Activated naive CD4-positive, alpha-beta T cell treated with anti-CD3 and anti-CD28 coated beads for 36 hours (primary cell): ENCODE measurements at regions not wholly inside any gene's neighbourhood (a gene's known extent, or its start where the extent isn't known, plus 50 kb on each side); places are given as distances from the start of the nearest gene placed in this dataset.
A peak's percentile ranks its signal among the peaks of the same experiment; 100 is the strongest.
"Not testable (repeated sequence)": the region's sequence is repeated elsewhere in the genome, so short reads cannot be mapped to it uniquely, and the experiment has no call there.

Experiments
- CTCF ChIA-PET: fragments of 350-600 bp; sonication (Branson Sonifier 250); formaldehyde crosslinking; loops from one replicate; lab custom pipeline; 2021; ENCODE audit warnings: antibody characterized with exemption; lab: Charles Lee
- DNase-seq: peaks from one replicate; pipeline ENCODE4 v3.0.0-alpha.2; 2020
- H3K27ac Mint-ChIP-seq: one replicate; pipeline ENCODE4 v1.8.0; 2021; ENCODE audit warnings: mild to moderate bottlenecking, mixed read lengths
- H3K27me3 Mint-ChIP-seq: one replicate; pipeline ENCODE4 v1.8.0; 2021; ENCODE audit warnings: low read depth, mixed read lengths
- H3K36me3 Mint-ChIP-seq: one replicate; pipeline ENCODE4 v1.8.0; 2021; ENCODE audit warnings: low read depth, mixed read lengths
- H3K4me1 Mint-ChIP-seq: one replicate; pipeline ENCODE4 v1.8.0; 2021; ENCODE audit warnings: low read depth, mixed read lengths
- H3K4me3 Mint-ChIP-seq: one replicate; pipeline ENCODE4 v1.8.0; 2021; ENCODE audit warnings: mild to moderate bottlenecking, moderate library complexity, mixed read lengths
- H3K9me3 Mint-ChIP-seq: one replicate; pipeline ENCODE4 v1.8.0; 2021; ENCODE audit warnings: mixed read lengths
- intact Hi-C: fragments of 100-400 bp; cut with micrococcal nuclease; formaldehyde crosslinking; loops from one replicate; pipeline ENCODE4 v1.15.1; 2023

DNA sequence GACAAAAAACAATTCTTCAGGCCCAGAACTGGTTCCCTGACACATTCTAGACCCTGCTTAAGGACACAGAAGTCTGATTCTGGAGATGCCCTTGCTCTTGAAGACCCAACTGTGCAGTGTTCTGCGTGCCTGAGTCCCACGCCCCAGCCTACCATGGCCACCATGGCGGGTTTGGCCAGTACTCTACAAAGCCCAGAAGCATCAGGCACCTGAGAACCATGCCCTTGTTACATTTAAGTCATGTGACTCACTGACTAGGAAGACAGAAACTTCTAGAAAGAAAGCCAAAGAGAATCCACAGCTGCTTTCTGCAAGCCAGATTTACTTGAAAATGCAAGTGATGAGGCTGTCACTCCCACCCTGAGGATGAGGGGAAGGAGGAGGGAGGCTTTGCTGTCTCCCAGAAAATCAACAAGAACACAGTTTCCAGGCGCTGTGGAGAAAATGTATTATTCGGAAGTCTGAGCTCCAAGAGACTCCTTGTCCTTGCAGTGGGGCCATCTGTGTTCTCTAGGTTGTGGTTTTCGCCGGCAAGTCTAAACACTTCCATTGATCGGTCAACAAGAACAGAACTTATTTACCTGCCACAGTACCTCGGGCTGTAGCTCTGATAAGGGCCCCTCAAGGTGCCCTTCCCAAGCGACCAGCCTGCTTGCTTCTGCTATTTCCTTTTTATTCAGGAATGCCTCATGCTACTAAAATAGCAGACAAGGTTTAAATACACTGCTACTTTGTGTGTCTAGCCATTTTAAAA lies 81.3 kb upstream of the DMRT1 start:
- Mint-ChIP-seq H3K4me1 (peaks cover 3% of the 10 kb centered on the region), H3K9me3 (no peaks in the 10 kb centered on the region), H3K27me3 (no peaks in the 10 kb centered on the region), H3K27ac (no peak overlapping the region), H3K4me3 (no peak overlapping the region), H3K36me3 (no peaks in the 10 kb centered on the region)
- CTCF ChIA-PET: interaction anchor here (1.1 kb wide), 1 partner anchor 147 kb away, joined by 4 read pairs; no protein-coding TSS in a partner anchor
- intact Hi-C loops: loop anchor here (5.0 to 10.0 kb wide), 2 partner anchors 65 to 373 kb away; no protein-coding TSS in a partner anchor
- no peak for DNase-seq

DNA sequence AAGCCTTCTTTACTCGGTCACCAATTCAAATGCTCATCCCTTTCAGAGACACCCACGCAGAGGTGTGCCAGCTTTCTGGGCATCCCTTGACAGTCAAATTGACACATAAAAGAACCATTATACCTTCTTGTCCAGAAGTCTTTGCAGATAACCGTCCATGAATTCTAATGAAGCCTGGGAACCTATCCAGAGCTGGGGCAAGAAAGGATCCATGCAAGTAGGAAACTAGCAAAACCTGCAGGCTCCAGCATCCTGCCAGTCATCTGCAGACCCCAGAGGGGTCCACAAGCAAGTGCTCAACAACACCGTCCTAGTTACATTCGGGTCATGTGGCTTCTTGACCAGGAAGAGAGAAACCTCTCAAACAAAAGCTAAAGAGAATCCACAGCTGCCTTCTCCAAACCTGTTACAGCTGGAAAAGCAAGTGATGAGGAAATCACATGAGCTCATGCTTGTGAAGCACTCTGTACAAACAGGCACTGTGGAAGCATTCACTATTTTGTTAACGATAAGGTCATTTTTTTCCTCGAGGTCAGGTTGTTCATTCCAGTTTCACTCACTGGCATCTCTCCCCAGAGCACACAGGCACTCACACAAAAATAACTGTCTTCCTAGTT lies 80.2 kb upstream of the DMRT1 start:
- H3K4me1 Mint-ChIP-seq: no peaks in the 10 kb centered on the region
- no peak overlapping the region for H3K27ac Mint-ChIP-seq
- H3K9me3 Mint-ChIP-seq: no peaks in the 10 kb centered on the region
- H3K36me3 Mint-ChIP-seq: no peaks in the 10 kb centered on the region
- H3K27me3 Mint-ChIP-seq: no peaks in the 10 kb centered on the region
- H3K4me3 Mint-ChIP-seq: no peak overlapping the region
- intact Hi-C loops: loop anchor here (5.0 kb wide), 1 partner anchor 374 kb away; no protein-coding TSS in a partner anchor
- CTCF ChIA-PET: interaction anchor here (0.6 to 1.1 kb wide), 2 partner anchors 148 to 241 kb away, joined by 4 read pairs; no protein-coding TSS in a partner anchor
- no peak for DNase-seq

DNA sequence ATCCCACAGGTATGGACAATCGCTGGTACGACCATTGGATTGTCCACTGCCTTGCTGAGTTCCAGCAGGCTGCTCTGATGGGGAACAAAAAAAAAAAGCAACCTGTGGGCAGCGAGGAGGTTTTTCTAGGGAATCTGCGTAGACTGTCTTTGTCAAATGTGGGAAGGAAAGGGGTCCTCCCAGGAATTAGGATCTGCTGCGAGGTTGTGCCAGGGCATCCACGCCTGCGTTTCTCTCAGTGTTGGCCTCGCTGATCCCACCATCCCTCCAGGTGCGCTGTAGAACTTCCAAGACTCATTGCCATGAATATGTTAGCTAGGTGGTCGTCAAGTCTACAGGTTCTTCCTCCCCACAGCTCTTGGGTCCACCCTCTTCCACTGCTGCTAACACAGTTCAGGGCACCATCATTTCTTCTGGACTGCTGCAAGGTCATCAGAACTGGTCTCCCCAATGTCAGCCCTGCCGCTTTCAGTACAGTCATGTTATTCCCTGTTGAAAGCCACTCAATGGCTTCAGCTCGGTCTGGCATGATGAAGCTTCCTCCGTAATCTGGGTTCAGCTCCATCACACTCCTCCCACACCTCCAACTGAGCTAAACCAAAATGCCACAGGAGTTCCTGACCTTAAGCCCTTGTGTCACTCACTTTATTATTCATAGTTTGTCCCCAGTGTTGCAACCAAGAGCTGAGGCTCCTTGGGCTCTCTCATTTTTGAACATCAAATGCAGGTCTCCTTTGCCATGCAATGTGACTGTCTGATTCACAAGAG lies 79.5 kb upstream of the DMRT1 start:
- CTCF ChIA-PET: interaction anchor here (0.5 to 3.6 kb wide), 6 partner anchors 54 to 291 kb away, joined by 3 to 28 read pairs (median 4); no protein-coding TSS in a partner anchor
- H3K27ac Mint-ChIP-seq: no peak overlapping the region
- no peaks in the 10 kb centered on the region for H3K9me3 Mint-ChIP-seq
- intact Hi-C loops: loop anchor here (5.0 kb wide), 1 partner anchor 375 kb away; no protein-coding TSS in a partner anchor
- DNase-seq: no peak
- no peaks in the 10 kb centered on the region for H3K36me3 Mint-ChIP-seq
- no peaks in the 10 kb centered on the region for H3K4me1 Mint-ChIP-seq
- no peak overlapping the region for H3K4me3 Mint-ChIP-seq
- no peaks in the 10 kb centered on the region for H3K27me3 Mint-ChIP-seq

DNA sequence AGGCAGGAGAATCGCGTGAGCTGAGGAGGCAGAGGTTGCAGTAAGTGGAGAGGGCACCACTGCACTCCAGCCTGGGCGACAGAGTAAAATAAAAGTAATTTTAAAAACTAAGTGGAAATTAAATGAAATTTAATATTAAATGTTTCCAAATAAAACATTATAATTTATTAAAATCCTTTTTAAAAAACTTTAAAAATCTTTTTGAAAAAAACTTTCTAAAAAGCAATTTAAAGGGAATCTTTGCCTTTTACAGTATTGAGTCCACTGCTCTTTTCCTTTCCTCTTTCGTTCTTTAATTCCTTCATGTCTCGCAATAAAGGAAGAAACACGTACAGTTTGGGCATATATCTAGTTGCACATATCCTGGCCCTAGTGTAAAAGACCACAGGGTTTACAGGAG lies 77.8 kb upstream of the DMRT1 start:
- CTCF ChIA-PET: interaction anchor here (0.6 to 3.6 kb wide), 4 partner anchors 9 to 293 kb away, joined by 4 to 28 read pairs (median 6); no protein-coding TSS in a partner anchor
- no peaks in the 10 kb centered on the region for H3K4me1 Mint-ChIP-seq

DNA sequence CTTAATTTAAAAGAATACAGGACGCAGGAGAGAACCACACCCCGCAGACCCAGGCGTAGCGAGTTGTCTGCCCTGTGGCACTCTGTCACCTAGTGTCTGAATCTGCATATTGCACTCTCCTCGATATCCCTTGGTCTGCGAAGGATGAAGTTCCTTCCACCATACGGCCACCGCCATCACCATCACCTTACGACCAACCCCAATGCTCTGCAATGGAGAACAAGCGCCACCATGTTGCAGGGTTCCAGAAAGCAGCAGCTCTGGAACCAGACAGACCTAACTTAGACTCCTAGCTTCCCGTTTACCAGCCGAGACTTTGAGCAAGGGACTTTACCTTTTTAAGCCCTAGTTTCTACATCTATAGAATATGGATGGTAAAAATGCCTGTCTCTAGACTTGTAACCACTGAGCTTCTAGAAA lies 77.4 kb upstream of the DMRT1 start:
- peak; percentile 62 for DNase-seq
- H3K27me3 Mint-ChIP-seq: no peaks in the 10 kb centered on the region
- no peak overlapping the region for H3K4me3 Mint-ChIP-seq

More for the DNA sequence above, 77.8 kb upstream of the DMRT1 start:
- no peak for DNase-seq
- H3K36me3 Mint-ChIP-seq: no peaks in the 10 kb centered on the region
- H3K9me3 Mint-ChIP-seq: no peaks in the 10 kb centered on the region
- intact Hi-C loops: loop anchor here (1.0 to 5.0 kb wide), 3 partner anchors 150 to 376 kb away; no protein-coding TSS in a partner anchor
- no peak overlapping the region for H3K27ac Mint-ChIP-seq
- no peak overlapping the region for H3K4me3 Mint-ChIP-seq
- no peaks in the 10 kb centered on the region for H3K27me3 Mint-ChIP-seq

DNA sequence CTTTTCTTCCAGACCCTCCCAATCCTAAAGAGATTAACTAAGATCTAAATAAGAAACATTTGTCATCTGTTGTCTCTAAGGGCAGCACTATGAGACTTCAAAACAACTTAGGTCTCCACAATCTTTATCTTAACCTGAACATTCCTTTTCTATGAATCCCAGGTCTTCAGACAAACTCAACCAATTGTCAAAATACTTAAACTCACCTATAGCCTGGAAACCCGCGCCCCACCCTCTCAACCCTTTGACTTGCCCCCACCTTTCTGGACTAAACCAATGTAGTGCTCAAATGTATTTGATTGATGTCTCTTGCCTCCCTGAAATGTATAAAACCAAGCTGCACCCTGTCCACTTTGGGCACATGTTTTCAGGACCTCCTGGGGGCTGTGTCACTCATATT lies 76.5 kb upstream of the DMRT1 start:
- Mint-ChIP-seq H3K27me3 (peaks cover 5% of the 10 kb centered on the region), H3K9me3 (peaks cover 4% of the 10 kb centered on the region), H3K36me3 (no peaks in the 10 kb centered on the region), H3K4me1 (no peaks in the 10 kb centered on the region), H3K27ac (no peak overlapping the region), H3K4me3 (no peak overlapping the region)
- intact Hi-C loops: loop anchor here (1.0 to 5.0 kb wide), 3 partner anchors 152 to 378 kb away; no protein-coding TSS in a partner anchor
- CTCF ChIA-PET: interaction anchor here (0.9 to 3.6 kb wide), 3 partner anchors 10 to 151 kb away, joined by 5 to 28 read pairs (median 8); no protein-coding TSS in a partner anchor
- DNase-seq: no peak

More for the DNA sequence above, 77.4 kb upstream of the DMRT1 start:
- no peak overlapping the region for H3K27ac Mint-ChIP-seq
- no peaks in the 10 kb centered on the region for H3K4me1 Mint-ChIP-seq
- H3K36me3 Mint-ChIP-seq: no peaks in the 10 kb centered on the region
- no peaks in the 10 kb centered on the region for H3K9me3 Mint-ChIP-seq
- intact Hi-C loops: loop anchor here (1.0 to 5.0 kb wide), 3 partner anchors 151 to 377 kb away; no protein-coding TSS in a partner anchor
- CTCF ChIA-PET: interaction anchor here (0.6 to 3.6 kb wide), 4 partner anchors 9 to 151 kb away, joined by 3 to 28 read pairs (median 6); no protein-coding TSS in a partner anchor

DNA sequence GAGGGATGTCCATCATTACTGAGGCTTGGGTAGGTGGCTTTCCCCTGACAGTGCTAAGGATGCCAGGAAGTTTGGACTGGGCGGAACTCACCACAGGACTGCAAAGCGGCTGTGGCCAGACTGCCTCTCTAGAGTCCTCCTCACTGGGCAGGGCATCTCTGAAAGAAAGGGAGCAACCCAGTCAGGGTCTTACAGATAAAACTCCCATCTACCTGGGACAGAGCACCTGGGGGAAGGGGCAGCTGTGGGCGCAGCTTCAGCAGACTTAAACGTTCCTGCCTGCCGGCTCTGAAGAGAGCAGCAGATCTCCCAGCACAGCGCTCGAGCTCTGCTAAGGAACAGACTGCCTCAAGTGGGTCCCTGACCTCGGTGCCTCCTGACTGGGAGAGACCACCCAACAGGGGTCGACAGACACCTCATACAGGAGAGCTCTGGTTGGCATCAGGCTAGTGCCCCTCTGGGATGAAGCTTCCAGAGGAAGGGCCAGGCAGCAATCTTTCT lies 74.4 kb upstream of the DMRT1 start:
- H3K27ac Mint-ChIP-seq, H3K9me3 Mint-ChIP-seq, DNase-seq, H3K4me3 Mint-ChIP-seq, H3K36me3 Mint-ChIP-seq, intact Hi-C loops, H3K4me1 Mint-ChIP-seq: not testable (repeated sequence)
- CTCF ChIA-PET: interaction anchor here (0.6 to 0.9 kb wide), 3 partner anchors 68 to 154 kb away, joined by 3 to 5 read pairs (median 4); no protein-coding TSS in a partner anchor
- H3K27me3 Mint-ChIP-seq: peaks cover 16% of the 10 kb centered on the region

DNA sequence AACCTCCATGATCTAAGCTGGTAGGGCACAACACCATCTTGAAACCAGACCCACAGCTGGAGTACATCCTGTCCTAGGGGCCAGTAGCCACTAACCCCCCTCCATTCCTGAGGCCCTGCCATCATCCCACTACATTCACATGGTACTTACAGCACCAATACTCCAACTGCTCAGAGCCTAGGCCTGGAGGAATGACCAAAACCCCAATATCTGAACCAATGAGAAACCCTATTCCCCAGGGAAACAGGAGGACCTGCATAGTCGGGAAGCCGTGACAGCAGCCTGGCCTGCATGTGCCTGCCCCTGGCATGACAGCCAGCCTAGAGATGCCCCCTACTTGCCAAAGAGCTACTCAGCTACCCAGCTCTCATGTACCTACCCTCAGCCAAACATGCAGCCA lies 65.4 kb upstream of the DMRT1 start:
- CTCF ChIA-PET: interaction anchor here (0.6 kb wide), 1 partner anchor 10 kb away, joined by 3 read pairs; no protein-coding TSS in a partner anchor
- Mint-ChIP-seq H3K27me3 (peaks cover 8% of the 10 kb centered on the region), H3K4me3 (no peak overlapping the region), H3K9me3 (peaks cover 13% of the 10 kb centered on the region), H3K36me3 (no peaks in the 10 kb centered on the region), H3K4me1 (no peaks in the 10 kb centered on the region), H3K27ac (no peak overlapping the region)
- intact Hi-C loops: no loop called here
- no peak for DNase-seq

DNA sequence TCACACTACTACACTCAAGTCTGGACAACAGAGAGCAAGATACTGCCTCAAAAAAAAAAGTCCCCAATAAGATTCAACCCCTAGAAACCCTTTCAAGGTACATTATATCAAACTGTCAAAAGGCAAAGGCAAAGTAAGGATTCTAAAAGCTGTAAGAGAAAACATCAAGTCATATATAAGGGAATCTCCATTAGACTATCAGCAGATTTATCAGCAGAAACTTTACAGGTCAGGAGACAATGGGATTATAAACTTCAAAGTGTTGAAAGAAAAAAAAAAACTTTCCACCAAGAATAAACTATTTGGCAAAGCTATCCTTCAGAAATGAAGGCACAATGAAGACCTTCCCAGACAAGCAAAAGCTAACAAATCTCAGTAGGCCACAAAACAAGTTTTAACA lies 63.5 kb upstream of the DMRT1 start:
- Mint-ChIP-seq H3K4me3 (no peak overlapping the region), H3K9me3 (peaks cover 13% of the 10 kb centered on the region), H3K36me3 (no peaks in the 10 kb centered on the region), H3K4me1 (no peaks in the 10 kb centered on the region), H3K27ac (no peak overlapping the region), H3K27me3 (peaks cover 4% of the 10 kb centered on the region)
- intact Hi-C loops: no loop called here
- no peak for DNase-seq
- CTCF ChIA-PET: interaction anchor here (0.6 to 1.2 kb wide), 4 partner anchors 59 to 233 kb away, joined by 3 to 6 read pairs (median 4); no protein-coding TSS in a partner anchor

DNA sequence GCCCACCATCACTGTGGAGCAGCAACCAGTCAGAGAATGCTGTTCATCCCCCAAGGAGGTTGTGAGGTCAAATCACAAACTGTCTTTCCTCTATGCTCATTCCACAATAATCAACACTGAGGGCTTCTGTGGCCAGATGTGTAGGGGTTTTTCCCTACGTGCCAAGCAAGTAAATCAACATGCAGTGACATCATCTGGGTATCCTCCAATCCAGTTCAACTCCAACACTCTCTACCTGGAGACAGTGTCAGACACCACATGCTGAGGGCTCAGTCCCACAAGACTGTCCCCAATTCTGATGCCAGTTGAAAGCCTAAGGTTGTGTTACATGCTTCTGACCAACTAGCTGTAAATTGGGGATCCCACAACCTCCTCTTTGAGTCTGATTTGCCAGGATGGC lies 57.3 kb upstream of the DMRT1 start:
- no peak for DNase-seq
- intact Hi-C loops: no loop called here
- Mint-ChIP-seq H3K27ac (no peak overlapping the region), H3K27me3 (peaks cover 1% of the 10 kb centered on the region), H3K4me1 (no peaks in the 10 kb centered on the region), H3K36me3 (no peaks in the 10 kb centered on the region), H3K4me3 (no peak overlapping the region), H3K9me3 (no peaks in the 10 kb centered on the region)
- CTCF ChIA-PET: no interaction called here

DNA sequence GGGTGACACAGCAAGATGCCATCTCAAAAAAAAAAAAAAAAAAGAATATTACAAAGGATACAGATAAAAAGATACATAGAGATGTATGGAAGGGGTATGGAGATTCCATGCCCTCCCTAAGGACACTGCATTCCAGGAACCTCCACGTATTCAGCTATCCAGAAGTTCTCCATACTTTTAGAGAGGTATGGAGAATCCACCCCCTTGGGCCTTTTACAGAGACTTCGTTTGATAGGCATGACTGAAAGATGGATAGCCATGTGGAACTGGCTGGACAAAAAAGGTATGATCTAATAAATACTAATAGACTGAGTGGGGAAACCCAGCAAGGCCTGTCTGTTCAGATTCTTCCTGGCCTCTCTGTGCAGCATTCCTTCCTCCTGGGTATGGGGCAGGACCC lies 56.6 kb upstream of the DMRT1 start:
- Mint-ChIP-seq H3K4me1 (no peaks in the 10 kb centered on the region), H3K27me3 (peaks cover 1% of the 10 kb centered on the region), H3K36me3 (no peaks in the 10 kb centered on the region), H3K4me3 (no peak overlapping the region), H3K27ac (no peak overlapping the region), H3K9me3 (no peaks in the 10 kb centered on the region)
- intact Hi-C loops: no loop called here
- CTCF ChIA-PET: no interaction called here
- no peak for DNase-seq
